Stomach (tissue), 8 donors: ENCODE measurements at regions not wholly inside any gene's neighbourhood (a gene's known extent, or its start where the extent isn't known, plus 50 kb on each side); places are given as distances from the start of the nearest gene placed in this dataset.

ENCODE experiments used
- DNase-seq, 2 donors: peaks; one replicate each; pipeline versions ENCODE4 v3.0.0 to v3.0.0-alpha.2; 2013 to 2019
- H3K27ac ChIP-seq, 5 donors: fragments of 200-600 bp in 4 of 5; sonication (generic) in 4 of 5; one replicate each; pipeline ENCODE4 v1.5.1; 2013 to 2019; ENCODE audit warnings: mild to moderate bottlenecking in 1 of 5, moderate library complexity in 1 of 5
- H3K27me3 ChIP-seq, 3 donors: fragments of 200-600 bp; sonication (generic); one replicate each; pipeline ENCODE4 v1.5.1; 2017 to 2019; ENCODE audit warnings: mixed run types in 1 of 3
- H3K36me3 ChIP-seq, 4 donors: fragments of 200-600 bp; sonication (generic); 1 replicate in 3 of 4; 2 replicates in 1 of 4; pipeline ENCODE4 v1.5.1; 2016 to 2019
- H3K4me1 ChIP-seq, 4 donors: fragments of 200-600 bp; sonication (generic); one replicate each; pipeline ENCODE4 v1.5.1; 2016 to 2019
- H3K4me3 ChIP-seq, 4 donors: fragments of 200-600 bp; sonication (generic) in 3 of 4; one replicate each; pipeline ENCODE4 v1.5.1; 2016 to 2019; ENCODE audit warnings: mild to moderate bottlenecking in 1 of 4
- H3K9me3 ChIP-seq, 4 donors: fragments of 200-600 bp; sonication (generic); one replicate each; pipeline ENCODE4 v1.5.1; 2016 to 2019
- CTCF ChIP-seq, 7 experiments: fragments of 450-650 bp in 4 of 7; fragments of 200-600 bp in 3 of 7; sonication (generic) in 3 of 7; IDR thresholded peaks; one replicate each; pipeline ENCODE4 v1.5.1; 2016 to 2019; ENCODE audit warnings: antibody characterized with exemption in 7 of 7, control low read depth in 2 of 7, mild to moderate bottlenecking in 1 of 7
- EP300 ChIP-seq: sonication (generic); formaldehyde crosslinking; IDR thresholded peaks from one replicate; pipeline ENCODE4 v1.6.1; 2017; ENCODE audit warnings: antibody characterized with exemption
- POLR2A ChIP-seq, 4 donors: fragments of 450-650 bp; IDR thresholded peaks; one replicate each; pipeline ENCODE4 v1.6.1; 2016; ENCODE audit warnings: antibody characterized with exemption in 4 of 4, control low read depth in 2 of 4, mild to moderate bottlenecking in 1 of 4, moderate library complexity in 1 of 4
- POLR2AphosphoS5 ChIP-seq, 3 donors: sonication (generic); formaldehyde crosslinking; IDR thresholded peaks; one replicate each; pipeline ENCODE4 v1.6.1; 2016; ENCODE audit warnings: antibody characterized with exemption in 3 of 3
- WGBS, 5 donors: extraction: QIAGEN DNeasy Blood & Tissue Kit in 3 of 5; methylation state at CpG; one replicate each; pipeline versions ENCODE4 v1.1.5 to v1.1.7; 2013 to 2018; 5-methylcytosine and 5-hydroxymethylcytosine counted together
- intact Hi-C: fragments of 100-400 bp; cut with DNase I; formaldehyde crosslinking; loops from one replicate; pipeline ENCODE4 v1.15.1; 2023; ENCODE audit warnings: low total_unique reads
- small RNA-seq, 4 donors: library from RNA; depleted of rRNA; stranded (forward); fragments of <200 nt; gene quantifications; one replicate each; pipeline ENCODE3, GENCODE V24; 2016
- donor health status: healthy with polysubstance abuse.
- donor health status: Bipolar disorder and iron deficiency.
- donor health status: healthy.

GRCh38 chr1:65090406-65090805 is 57.6 kb upstream of the AK4 start:
- Histone ChIP-seq H3K4me3 (no peak overlapping the region), H3K9me3 (no peaks in the 10 kb centered on the region), H3K27me3 (no peaks in the 10 kb centered on the region), H3K4me1 (peaks cover 0 to 14% (median 5%) of the 10 kb centered on the region in 4 donors), H3K36me3 (no peaks in the 10 kb centered on the region), H3K27ac (no peak overlapping the region)
- TF ChIP-seq POLR2A (IDR thresholded peaks at IDR 0.05) = no peak
- TF ChIP-seq POLR2AphosphoS5 (IDR thresholded peaks at IDR 0.05) = no peak
- no peak for TF ChIP-seq EP300
- TF ChIP-seq CTCF (IDR thresholded peaks at IDR 0.05) = no peak
- intact Hi-C loops = no loop called here
- DNase-seq = peak in 1 of 2 donors; percentile 35
- WGBS, 5 donors = 20 to 35% (median 27%) methylated on average over 4 of the region's 4 CpGs

GRCh38 chr1:65092691-65093090 is 55.3 kb upstream of the AK4 start:
- DNase-seq = no peak
- no peaks in the 10 kb centered on the region for H3K27me3 ChIP-seq
- WGBS, 5 donors = 93 to 96% (median 95%) methylated on average over 2 of the region's 2 CpGs
- H3K36me3 ChIP-seq = no peaks in the 10 kb centered on the region
- peaks cover 0 to under 1% (median under 1%) of the 10 kb centered on the region in 4 donors for H3K9me3 ChIP-seq
- intact Hi-C loops = no loop called here
- H3K4me1 ChIP-seq = peaks cover 0 to 14% (median 5%) of the 10 kb centered on the region in 4 donors
- no peak overlapping the region for H3K4me3 ChIP-seq
- TF ChIP-seq CTCF (IDR thresholded peaks at IDR 0.05) (no peak), EP300 (no peak), POLR2AphosphoS5 (IDR thresholded peaks at IDR 0.05) (no peak), POLR2A (IDR thresholded peaks at IDR 0.05) (no peak)
- H3K27ac ChIP-seq = no peak overlapping the region

GRCh38 chr1:65097076-65097475 is 50.9 kb upstream of the AK4 start:
- H3K4me3 ChIP-seq = no peak overlapping the region
- peaks cover 0 to 34% (median 25%) of the 10 kb centered on the region in 4 donors for H3K9me3 ChIP-seq
- no peak overlapping the region for H3K27ac ChIP-seq
- intact Hi-C loops = no loop called here
- H3K4me1 ChIP-seq = no peaks in the 10 kb centered on the region
- no peak for DNase-seq
- TF ChIP-seq EP300 (no peak), CTCF (IDR thresholded peaks at IDR 0.05) (no peak), POLR2AphosphoS5 (IDR thresholded peaks at IDR 0.05) (no peak), POLR2A (IDR thresholded peaks at IDR 0.05) (no peak)
- no peaks in the 10 kb centered on the region for H3K27me3 ChIP-seq
- 91 to 96% (median 93%) methylated on average over 2 of the region's 2 CpGs for WGBS, 5 donors
- no peaks in the 10 kb centered on the region for H3K36me3 ChIP-seq

Small RNA genes in the stretch of these regions (small RNA-seq; reads per million reads assigned to genes)
- 2.2 to 2.5 (median 2.3) reads per million in 4 donors for gene MIR101-1
- 0 reads per million in 4 donors for gene MIR3671
- 0 reads per million in 4 donors for gene MRPS21P1
- 0 reads per million in 4 donors for gene RNU6-1176P
